ENCODE measurements at regions not wholly inside any gene's neighbourhood (a gene's known extent, or its start where the extent isn't known, plus 50 kb on each side); places are given as distances from the start of the nearest gene placed in this dataset.

DNA sequence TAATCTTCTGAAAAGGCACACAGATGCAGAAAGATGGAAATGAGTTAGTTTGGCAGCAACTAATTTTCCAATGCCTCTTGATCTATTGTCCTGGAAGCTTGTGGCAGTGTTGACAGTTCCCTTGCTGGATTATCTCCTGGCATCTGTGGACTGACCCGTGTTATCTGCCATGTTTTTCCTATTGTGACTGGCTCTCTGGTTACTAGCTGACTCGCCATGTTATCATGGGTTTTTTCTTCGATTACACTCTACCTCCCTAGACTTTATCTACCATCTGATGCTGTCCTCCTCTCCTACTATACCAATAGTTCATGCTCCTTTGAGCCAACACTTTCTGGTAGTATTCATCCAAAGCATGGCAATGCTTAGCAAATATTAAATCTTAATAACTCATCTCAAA, 63.3 kb upstream of the FLRT2 start:
- Histone ChIP-seq H3K36me3 (no peaks in the 10 kb centered on the region), H3K27ac (no peak overlapping the region), H3K4me1 (no peaks in the 10 kb centered on the region), H3K27me3 (no peaks in the 10 kb centered on the region), H3K9me3 (no peaks in the 10 kb centered on the region), H3K4me3 (no peak overlapping the region)
- in situ Hi-C loops (cut with MboI; ENCODE audit: low pct_ligation_motif_present in 1 of 4, low pct_unique_long_range_greater_than_20kb in 1 of 4, low sequenced_read_pairs in 3 of 4), result no loop called here
- 82 to 83% methylated on average over 3 of the region's 3 CpGs for WGBS, 2 donors (ENCODE audit: low coverage in 1 of 2)
- no peak for DNase-seq
- intact Hi-C loops (cut with DNase I; ENCODE audit: low total_unique reads), result no loop called here
- TF ChIP-seq EP300 (IDR thresholded peaks at IDR 0.05; ENCODE audit: low read depth) (no peak), POLR2AphosphoS5 (IDR thresholded peaks at IDR 0.05) (no peak), POLR2A (IDR thresholded peaks at IDR 0.05) (no peak)
- TF ChIP-seq, protein P1, sequence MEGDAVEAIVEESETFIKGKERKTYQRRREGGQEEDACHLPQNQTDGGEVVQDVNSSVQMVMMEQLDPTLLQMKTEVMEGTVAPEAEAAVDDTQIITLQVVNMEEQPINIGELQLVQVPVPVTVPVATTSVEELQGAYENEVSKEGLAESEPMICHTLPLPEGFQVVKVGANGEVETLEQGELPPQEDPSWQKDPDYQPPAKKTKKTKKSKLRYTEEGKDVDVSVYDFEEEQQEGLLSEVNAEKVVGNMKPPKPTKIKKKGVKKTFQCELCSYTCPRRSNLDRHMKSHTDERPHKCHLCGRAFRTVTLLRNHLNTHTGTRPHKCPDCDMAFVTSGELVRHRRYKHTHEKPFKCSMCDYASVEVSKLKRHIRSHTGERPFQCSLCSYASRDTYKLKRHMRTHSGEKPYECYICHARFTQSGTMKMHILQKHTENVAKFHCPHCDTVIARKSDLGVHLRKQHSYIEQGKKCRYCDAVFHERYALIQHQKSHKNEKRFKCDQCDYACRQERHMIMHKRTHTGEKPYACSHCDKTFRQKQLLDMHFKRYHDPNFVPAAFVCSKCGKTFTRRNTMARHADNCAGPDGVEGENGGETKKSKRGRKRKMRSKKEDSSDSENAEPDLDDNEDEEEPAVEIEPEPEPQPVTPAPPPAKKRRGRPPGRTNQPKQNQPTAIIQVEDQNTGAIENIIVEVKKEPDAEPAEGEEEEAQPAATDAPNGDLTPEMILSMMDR (IDR thresholded peaks at IDR 0.05), result no peak

DNA sequence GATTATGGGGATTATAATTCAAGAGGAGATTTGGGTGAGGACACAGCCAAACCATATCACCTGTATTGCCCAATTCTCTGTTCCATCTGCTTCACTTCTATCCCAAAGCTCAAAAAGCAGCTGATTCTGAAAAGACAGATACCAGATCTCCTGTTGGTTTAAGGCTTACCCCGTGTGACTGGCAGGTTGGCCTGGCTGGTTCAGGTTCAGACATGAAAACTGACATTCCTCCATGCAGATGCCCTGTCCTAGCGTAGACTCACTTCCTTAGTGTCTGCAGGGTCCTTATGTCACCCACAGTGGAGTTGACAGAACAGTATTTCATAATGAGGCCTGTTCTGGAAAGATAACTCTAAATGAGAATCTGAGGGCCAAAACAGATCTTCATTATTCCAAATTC, 61.1 kb upstream of the FLRT2 start:
- 44% methylated on average over 2 of the region's 2 CpGs; no CpG with 5 or more reads in 1 of the 2 donors for WGBS, 2 donors (ENCODE audit: low coverage in 1 of 2)
- Histone ChIP-seq H3K27me3 (no peaks in the 10 kb centered on the region), H3K9me3 (no peaks in the 10 kb centered on the region), H3K36me3 (no peaks in the 10 kb centered on the region), H3K4me1 (no peaks in the 10 kb centered on the region), H3K4me3 (no peak overlapping the region), H3K27ac (no peak overlapping the region)
- in situ Hi-C loops (cut with MboI; ENCODE audit: low pct_ligation_motif_present in 1 of 4, low pct_unique_long_range_greater_than_20kb in 1 of 4, low sequenced_read_pairs in 3 of 4), result no loop called here
- no peak for DNase-seq
- TF ChIP-seq, protein P1 (IDR thresholded peaks at IDR 0.05), result no peak
- no peak for TF ChIP-seq POLR2AphosphoS5 (IDR thresholded peaks at IDR 0.05)
- TF ChIP-seq POLR2A (IDR thresholded peaks at IDR 0.05), result no peak
- no peak for TF ChIP-seq EP300 (IDR thresholded peaks at IDR 0.05; ENCODE audit: low read depth)
- intact Hi-C loops (cut with DNase I; ENCODE audit: low total_unique reads), result no loop called here

- Histone ChIP-seq H3K36me3 (no peaks in the 10 kb centered on the region), H3K27me3 (no peaks in the 10 kb centered on the region), H3K9me3 (no peaks in the 10 kb centered on the region), H3K4me1 (no peaks in the 10 kb centered on the region), H3K4me3 (no peak overlapping the region), H3K27ac (no peak overlapping the region)
- DNase-seq, result no peak
- in situ Hi-C loops (cut with MboI; ENCODE audit: low pct_ligation_motif_present in 1 of 4, low pct_unique_long_range_greater_than_20kb in 1 of 4, low sequenced_read_pairs in 3 of 4), result no loop called here
- TF ChIP-seq POLR2A (IDR thresholded peaks at IDR 0.05) (no peak), EP300 (IDR thresholded peaks at IDR 0.05; ENCODE audit: low read depth) (no peak), POLR2AphosphoS5 (IDR thresholded peaks at IDR 0.05) (no peak)
- TF ChIP-seq, protein P1 (IDR thresholded peaks at IDR 0.05), result no peak
- intact Hi-C loops (cut with DNase I; ENCODE audit: low total_unique reads), result no loop called here
Measured at GRCh38 chr14:85471156-85471555, 58.8 kb upstream of the FLRT2 start.

GRCh38 chr14:85471744-85472143, 58.2 kb upstream of the FLRT2 start:
- TF ChIP-seq, protein P1 (IDR thresholded peaks at IDR 0.05), result no peak
- TF ChIP-seq POLR2AphosphoS5 (IDR thresholded peaks at IDR 0.05), result no peak
- TF ChIP-seq EP300 (IDR thresholded peaks at IDR 0.05; ENCODE audit: low read depth), result no peak
- TF ChIP-seq POLR2A (IDR thresholded peaks at IDR 0.05), result no peak
- Histone ChIP-seq H3K4me1 (no peaks in the 10 kb centered on the region), H3K9me3 (no peaks in the 10 kb centered on the region), H3K27ac (no peak overlapping the region), H3K4me3 (no peak overlapping the region), H3K36me3 (no peaks in the 10 kb centered on the region), H3K27me3 (no peaks in the 10 kb centered on the region)
- DNase-seq, result no peak
- in situ Hi-C loops (cut with MboI; ENCODE audit: low pct_ligation_motif_present in 1 of 4, low pct_unique_long_range_greater_than_20kb in 1 of 4, low sequenced_read_pairs in 3 of 4) (no loop called here), intact Hi-C loops (cut with DNase I; ENCODE audit: low total_unique reads) (no loop called here)
- 40 to 52% methylated on average over 1 to 4 of the region's 4 CpGs for WGBS, 2 donors (ENCODE audit: low coverage in 1 of 2)

All from transverse colon (tissue), 4 donors.